A673 (cell line): ENCODE measurements at regions not wholly inside any gene's neighbourhood (a gene's known extent, or its start where the extent isn't known, plus 50 kb on each side); places are given as distances from the start of the nearest gene placed in this dataset.

Experiments used
- BruUV-seq: library from RNA; stranded (reverse); fragments of 400-500 nt; replicated peaks from 2 replicates; lab custom pipeline; 2021; lab: Mats Ljungman, UMichigan
- CTCF ChIA-PET: fragments of 300-600 bp; sonication (Branson Sonifier 250); formaldehyde crosslinking; loops from one replicate; lab custom pipeline; 2022; ENCODE audit warnings: antibody characterized with exemption; lab: Charles Lee
- POLR2A ChIA-PET: fragments of 300-600 bp; sonication (Branson Sonifier 250); formaldehyde crosslinking; loops from one replicate; lab custom pipeline; 2022; ENCODE audit warnings: antibody characterized with exemption; ENCODE audit not compliant: low non-redundant PET; lab: Charles Lee
- DNase-seq: peaks from one replicate; pipeline ENCODE4 v3.0.0-alpha.2; 2015; ENCODE audit warnings: low spot score
- H3K27ac ChIP-seq: fragments of 200-600 bp; sonication (generic); 2 replicates; pipeline ENCODE4 v1.5.1; 2016; ENCODE audit warnings: mixed run types, low read depth, mild to moderate bottlenecking, mixed read lengths, antibody characterized with exemption, low read length; ENCODE audit not compliant: poor library complexity, severe bottlenecking
- H3K27me3 ChIP-seq: fragments of 200-600 bp; sonication (generic); replicated peaks from 2 replicates; pipeline ENCODE4 v1.6.1; 2017; ENCODE audit warnings: mixed run types, low read depth, mild to moderate bottlenecking, mixed read lengths, antibody characterized with exemption, low read length; ENCODE audit not compliant: insufficient read depth, poor library complexity
- H3K36me3 ChIP-seq: fragments of 200-600 bp; sonication (generic); 2 replicates; pipeline ENCODE4 v1.6.1; 2016; ENCODE audit warnings: mixed run types, mild to moderate bottlenecking, mixed read lengths, antibody characterized with exemption, low read length; ENCODE audit not compliant: insufficient read depth, poor library complexity, severe bottlenecking
- H3K4me1 ChIP-seq: fragments of 200-600 bp; sonication (generic); 2 replicates; pipeline ENCODE4 v1.6.1; 2017; ENCODE audit warnings: mixed run types, mild to moderate bottlenecking, mixed read lengths, antibody characterized with exemption, low read length; ENCODE audit not compliant: insufficient read depth, poor library complexity, severe bottlenecking
- H3K4me3 ChIP-seq: fragments of 200-600 bp; sonication (generic); 2 replicates; pipeline ENCODE4 v1.5.1; 2016; ENCODE audit warnings: low read depth, mixed run types, mild to moderate bottlenecking, mixed read lengths, low read length; ENCODE audit not compliant: poor library complexity, severe bottlenecking
- H3K9me3 ChIP-seq: fragments of 200-600 bp; sonication (generic); 2 replicates; pipeline ENCODE4 v1.6.1; 2016; ENCODE audit warnings: mixed run types, low read depth, mild to moderate bottlenecking, mixed read lengths, antibody characterized with exemption, low read length; ENCODE audit not compliant: poor library complexity, severe bottlenecking
- EZH2 ChIP-seq: fragments of 200-600 bp; sonication (generic); IDR thresholded peaks from 2 replicates; pipeline ENCODE4 v1.6.1; 2017; ENCODE audit warnings: borderline replicate concordance, low read depth, mild to moderate bottlenecking, mixed read lengths, antibody characterized with exemption, low read length; ENCODE audit not compliant: poor library complexity, severe bottlenecking
- intact Hi-C: fragments of 100-400 bp; cut with micrococcal nuclease; formaldehyde crosslinking; loops from one replicate; pipeline ENCODE4 v1.10.0; 2022; ENCODE audit not compliant: unreplicated experiment
- TF ChIP-seq, protein P1 (sequence below): fragments of 300-800, 200-600 bp; sonication (generic); conservative IDR thresholded peaks from 2 replicates; pipeline ENCODE4 v1.5.1; 2017; ENCODE audit warnings: low read depth, mild to moderate bottlenecking, antibody characterized with exemption, low read length, moderate library complexity, mixed read lengths

DNA sequence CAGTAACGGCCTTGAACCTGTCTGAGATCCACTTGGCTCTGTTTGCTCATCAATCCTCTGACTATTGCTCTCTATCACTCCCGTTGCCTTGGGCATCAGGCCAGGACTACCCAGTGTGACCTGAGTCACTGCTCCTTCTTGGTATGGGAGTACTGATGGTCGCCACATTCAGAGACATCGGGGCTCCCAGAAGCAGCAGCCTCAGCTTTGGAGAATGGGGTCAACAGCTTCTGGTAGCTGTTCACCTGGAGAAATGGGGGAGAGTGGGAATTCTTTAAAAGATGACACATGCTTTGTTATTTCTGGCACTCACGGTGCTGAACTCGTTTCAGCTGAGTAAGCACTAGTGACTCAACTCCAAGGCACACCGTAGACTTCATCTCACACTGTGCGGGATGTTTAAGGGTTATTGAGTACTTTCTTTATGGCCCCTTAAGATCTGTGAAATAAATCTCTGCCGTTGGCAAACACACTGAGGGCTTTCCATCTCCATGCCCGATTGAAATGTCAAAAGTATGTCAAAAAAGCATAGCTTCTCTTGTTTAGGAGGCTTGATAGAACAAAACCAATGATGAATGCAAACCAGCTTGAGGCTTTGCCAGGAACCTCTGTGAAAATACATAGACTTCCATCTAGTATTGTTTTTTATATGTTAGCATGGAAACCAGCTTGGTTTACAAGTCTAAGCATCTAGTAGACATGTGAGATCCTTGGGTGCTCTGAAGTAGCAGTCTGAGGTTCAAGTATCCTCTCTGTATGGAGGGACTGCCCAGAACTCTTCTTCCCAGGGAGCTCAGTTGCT is 333.1 kb downstream of the CXCL12 start:
- Histone ChIP-seq H3K27ac (no peak overlapping the region), H3K36me3 (no peaks in the 10 kb centered on the region), H3K4me1 (no peaks in the 10 kb centered on the region), H3K4me3 (no peak overlapping the region), H3K9me3 (no peaks in the 10 kb centered on the region), H3K27me3 (no peaks in the 10 kb centered on the region)
- POLR2A ChIA-PET = no interaction called here
- intact Hi-C loops = no loop called here
- CTCF ChIA-PET = no interaction called here
- TF ChIP-seq EZH2 = no peak
- TF ChIP-seq, protein P1, sequence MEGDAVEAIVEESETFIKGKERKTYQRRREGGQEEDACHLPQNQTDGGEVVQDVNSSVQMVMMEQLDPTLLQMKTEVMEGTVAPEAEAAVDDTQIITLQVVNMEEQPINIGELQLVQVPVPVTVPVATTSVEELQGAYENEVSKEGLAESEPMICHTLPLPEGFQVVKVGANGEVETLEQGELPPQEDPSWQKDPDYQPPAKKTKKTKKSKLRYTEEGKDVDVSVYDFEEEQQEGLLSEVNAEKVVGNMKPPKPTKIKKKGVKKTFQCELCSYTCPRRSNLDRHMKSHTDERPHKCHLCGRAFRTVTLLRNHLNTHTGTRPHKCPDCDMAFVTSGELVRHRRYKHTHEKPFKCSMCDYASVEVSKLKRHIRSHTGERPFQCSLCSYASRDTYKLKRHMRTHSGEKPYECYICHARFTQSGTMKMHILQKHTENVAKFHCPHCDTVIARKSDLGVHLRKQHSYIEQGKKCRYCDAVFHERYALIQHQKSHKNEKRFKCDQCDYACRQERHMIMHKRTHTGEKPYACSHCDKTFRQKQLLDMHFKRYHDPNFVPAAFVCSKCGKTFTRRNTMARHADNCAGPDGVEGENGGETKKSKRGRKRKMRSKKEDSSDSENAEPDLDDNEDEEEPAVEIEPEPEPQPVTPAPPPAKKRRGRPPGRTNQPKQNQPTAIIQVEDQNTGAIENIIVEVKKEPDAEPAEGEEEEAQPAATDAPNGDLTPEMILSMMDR = no peak
- DNase-seq = no peak
- no TSS peak for BruUV-seq

DNA sequence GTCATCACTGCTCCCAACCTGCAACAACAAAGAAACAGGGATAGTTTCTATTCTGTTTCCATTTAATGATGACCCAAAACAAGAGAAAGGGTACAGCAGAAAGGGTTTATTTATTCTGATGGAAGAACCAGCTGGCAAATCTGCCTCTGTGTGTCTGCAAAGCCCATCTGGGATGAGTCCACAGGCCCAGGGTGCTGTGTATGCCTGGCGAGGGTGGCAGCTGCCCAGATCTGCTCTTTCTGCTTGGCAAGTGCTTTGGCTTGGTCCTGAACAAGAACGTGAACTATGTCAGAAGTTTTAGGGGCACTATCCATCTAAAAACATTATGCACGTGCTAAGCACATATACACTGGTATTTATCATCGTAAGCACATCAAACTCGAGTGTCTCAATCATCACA is 333.8 kb downstream of the CXCL12 start:
- intact Hi-C loops = no loop called here
- Histone ChIP-seq H3K36me3 (no peaks in the 10 kb centered on the region), H3K4me3 (no peak overlapping the region), H3K4me1 (no peaks in the 10 kb centered on the region), H3K9me3 (no peaks in the 10 kb centered on the region), H3K27me3 (no peaks in the 10 kb centered on the region), H3K27ac (no peak overlapping the region)
- ChIA-PET CTCF (no interaction called here), POLR2A (no interaction called here)
- no peak for DNase-seq
- TF ChIP-seq EZH2 = no peak
- TF ChIP-seq, protein P1 = no peak
- no TSS peak for BruUV-seq

DNA sequence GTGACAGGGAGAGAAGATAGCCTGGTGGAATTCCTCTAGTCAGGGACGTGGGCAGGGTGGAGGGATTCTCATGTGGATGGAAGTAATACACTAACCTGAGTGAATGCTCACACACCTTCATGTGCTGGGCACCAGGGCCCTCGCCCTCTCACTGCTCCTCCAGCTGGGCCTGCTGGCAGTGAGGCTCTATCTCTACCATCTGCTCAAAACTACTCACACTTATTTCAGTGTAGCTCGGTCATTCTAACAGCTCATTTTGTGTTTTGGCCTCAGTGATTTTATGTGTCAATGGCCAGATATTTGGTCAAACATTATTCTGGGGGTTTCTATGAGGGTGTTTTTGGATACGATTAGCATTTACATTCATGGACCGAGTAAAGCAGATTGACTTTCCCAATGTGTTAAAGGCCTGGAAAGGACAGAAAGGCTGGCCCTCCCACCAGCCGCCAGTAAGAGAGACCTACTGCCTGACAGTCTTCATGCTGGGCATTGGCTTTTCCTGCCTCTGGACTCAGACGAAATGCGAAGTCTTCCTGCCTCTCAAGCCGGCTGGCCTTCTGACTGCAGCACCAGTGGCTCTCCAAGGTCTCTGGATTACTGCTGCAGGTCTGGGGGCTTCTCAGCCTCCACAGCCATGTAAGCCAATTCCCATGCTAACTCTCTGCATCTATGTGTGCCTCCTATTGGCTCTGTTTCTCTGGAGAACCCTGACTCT is 335.4 kb downstream of the CXCL12 start:
- H3K9me3 ChIP-seq = no peaks in the 10 kb centered on the region
- TF ChIP-seq, protein P1 = no peak
- TF ChIP-seq EZH2 = no peak
- intact Hi-C loops = loop anchor here (10.0 kb wide), 1 partner anchor 355 kb away; no protein-coding TSS in a partner anchor
- POLR2A ChIA-PET = no interaction called here
- H3K27me3 ChIP-seq = no peaks in the 10 kb centered on the region
- DNase-seq = no peak
- H3K27ac ChIP-seq = no peak overlapping the region
- no peak overlapping the region for H3K4me3 ChIP-seq
- no peaks in the 10 kb centered on the region for H3K4me1 ChIP-seq
- BruUV-seq = no TSS peak
- no peaks in the 10 kb centered on the region for H3K36me3 ChIP-seq
- CTCF ChIA-PET = no interaction called here
